ENCODE measurements at regions not wholly inside any gene's neighbourhood (a gene's known extent, or its start where the extent isn't known, plus 50 kb on each side); places are given as distances from the start of the nearest gene placed in this dataset.

- Histone ChIP-seq H3K36me3 (ENCODE audit: control insufficient read depth, insufficient read depth, low read length) (no peaks in the 10 kb centered on the region), H2AFZ (ENCODE audit: low read length) (no peak overlapping the region), H3K27ac (ENCODE audit: insufficient read depth, low read length) (no peak overlapping the region), H3K4me3 (replicated peaks in 1 of 4; ENCODE audit: control extremely low read depth in 1 of 4, insufficient read depth in 1 of 4, low read depth in 3 of 4, low read length in 4 of 4) (no peak overlapping the region), H3K9me3 (ENCODE audit: control insufficient read depth, insufficient read depth, low read depth, low read length) (no peaks in the 10 kb centered on the region), H3K4me1 (ENCODE audit: control insufficient read depth, extremely low read depth, insufficient read depth, low read length) (no peaks in the 10 kb centered on the region), H4K20me1 (ENCODE audit: control insufficient read depth, extremely low read depth, insufficient read depth, low read length) (no peaks in the 10 kb centered on the region), H3K27me3 (ENCODE audit: control insufficient read depth, insufficient read depth, low read length) (no peaks in the 10 kb centered on the region), H3K9ac (ENCODE audit: insufficient read depth, low read length) (no peak overlapping the region), H3K4me2 (ENCODE audit: extremely low read depth, insufficient read depth, low read length) (no peak overlapping the region), H3K79me2 (ENCODE audit: control insufficient read depth, insufficient read depth, low read length) (no peaks in the 10 kb centered on the region)
- TF ChIP-seq, protein P1, sequence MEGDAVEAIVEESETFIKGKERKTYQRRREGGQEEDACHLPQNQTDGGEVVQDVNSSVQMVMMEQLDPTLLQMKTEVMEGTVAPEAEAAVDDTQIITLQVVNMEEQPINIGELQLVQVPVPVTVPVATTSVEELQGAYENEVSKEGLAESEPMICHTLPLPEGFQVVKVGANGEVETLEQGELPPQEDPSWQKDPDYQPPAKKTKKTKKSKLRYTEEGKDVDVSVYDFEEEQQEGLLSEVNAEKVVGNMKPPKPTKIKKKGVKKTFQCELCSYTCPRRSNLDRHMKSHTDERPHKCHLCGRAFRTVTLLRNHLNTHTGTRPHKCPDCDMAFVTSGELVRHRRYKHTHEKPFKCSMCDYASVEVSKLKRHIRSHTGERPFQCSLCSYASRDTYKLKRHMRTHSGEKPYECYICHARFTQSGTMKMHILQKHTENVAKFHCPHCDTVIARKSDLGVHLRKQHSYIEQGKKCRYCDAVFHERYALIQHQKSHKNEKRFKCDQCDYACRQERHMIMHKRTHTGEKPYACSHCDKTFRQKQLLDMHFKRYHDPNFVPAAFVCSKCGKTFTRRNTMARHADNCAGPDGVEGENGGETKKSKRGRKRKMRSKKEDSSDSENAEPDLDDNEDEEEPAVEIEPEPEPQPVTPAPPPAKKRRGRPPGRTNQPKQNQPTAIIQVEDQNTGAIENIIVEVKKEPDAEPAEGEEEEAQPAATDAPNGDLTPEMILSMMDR (conservative IDR thresholded peaks at IDR 0.05 in 1 of 2, IDR thresholded peaks at IDR 0.05 in 1 of 2; ENCODE audit: low read depth in 1 of 2, low read length in 2 of 2): no peak
- no peak for TF ChIP-seq EZH2 (IDR thresholded peaks at IDR 0.05; ENCODE audit: low read length, missing control alignments)
- no peak for DNase-seq (ENCODE audit: low read depth in 2 of 2)
Measured at GRCh38 chr15:69736161-69736560, 283.5 kb downstream of the RPLP1 start.

DNA sequence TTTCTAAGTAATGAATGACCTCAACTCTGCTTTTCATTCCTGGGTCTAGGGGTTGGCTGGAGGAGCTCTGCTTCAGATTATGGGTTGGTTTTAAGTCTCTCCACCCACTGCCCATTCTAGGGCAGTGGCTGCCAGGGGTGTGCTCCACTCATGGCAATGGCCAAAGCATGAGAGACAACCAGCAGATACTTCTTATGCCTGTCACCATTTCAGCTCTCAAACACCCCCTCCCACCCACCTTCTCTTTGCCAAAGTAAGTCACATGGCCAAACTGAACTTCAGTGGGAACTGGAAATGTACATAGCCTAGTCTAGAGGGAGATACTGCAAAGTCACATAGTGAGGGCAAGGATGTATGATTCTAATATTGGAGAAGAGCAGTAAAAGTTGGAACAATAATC is 285.3 kb downstream of the RPLP1 start:
- Histone ChIP-seq H3K79me2 (ENCODE audit: control insufficient read depth, insufficient read depth, low read length) (no peaks in the 10 kb centered on the region), H3K4me3 (replicated peaks in 1 of 4; ENCODE audit: control extremely low read depth in 1 of 4, insufficient read depth in 1 of 4, low read depth in 3 of 4, low read length in 4 of 4) (no peak overlapping the region), H3K4me1 (ENCODE audit: control insufficient read depth, extremely low read depth, insufficient read depth, low read length) (no peaks in the 10 kb centered on the region), H3K9me3 (ENCODE audit: control insufficient read depth, insufficient read depth, low read depth, low read length) (no peaks in the 10 kb centered on the region), H3K27me3 (ENCODE audit: control insufficient read depth, insufficient read depth, low read length) (peaks cover 6% of the 10 kb centered on the region), H2AFZ (ENCODE audit: low read length) (no peak overlapping the region), H4K20me1 (ENCODE audit: control insufficient read depth, extremely low read depth, insufficient read depth, low read length) (no peaks in the 10 kb centered on the region), H3K9ac (ENCODE audit: insufficient read depth, low read length) (no peak overlapping the region), H3K4me2 (ENCODE audit: extremely low read depth, insufficient read depth, low read length) (no peak overlapping the region), H3K36me3 (ENCODE audit: control insufficient read depth, insufficient read depth, low read length) (no peaks in the 10 kb centered on the region), H3K27ac (ENCODE audit: insufficient read depth, low read length) (no peak overlapping the region)
- DNase-seq (ENCODE audit: low read depth in 2 of 2): no peak
- TF ChIP-seq EZH2 (IDR thresholded peaks at IDR 0.05; ENCODE audit: low read length, missing control alignments): no peak
- TF ChIP-seq, protein P1 (conservative IDR thresholded peaks at IDR 0.05 in 1 of 2, IDR thresholded peaks at IDR 0.05 in 1 of 2; ENCODE audit: low read depth in 1 of 2, low read length in 2 of 2): no peak

DNA sequence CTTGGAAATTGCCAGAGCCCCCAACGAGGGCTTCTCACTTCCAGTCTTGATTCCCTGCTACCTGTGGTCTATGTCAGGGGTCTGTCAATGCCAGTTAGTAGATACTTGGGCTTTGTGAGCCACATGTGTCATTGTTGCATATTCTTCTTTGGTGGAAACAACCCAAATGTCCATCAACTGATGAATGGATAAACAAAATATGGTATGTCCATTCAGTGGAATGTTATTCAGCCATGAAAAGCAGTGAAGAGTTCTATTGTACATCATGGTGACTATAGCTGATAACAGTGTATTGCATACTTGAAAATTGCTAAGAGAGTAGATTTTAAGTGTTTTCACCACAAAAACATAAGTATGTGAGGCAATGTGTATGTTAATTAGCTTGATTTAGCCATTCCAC is 288.1 kb downstream of the RPLP1 start:
- TF ChIP-seq, protein P1 (conservative IDR thresholded peaks at IDR 0.05 in 1 of 2, IDR thresholded peaks at IDR 0.05 in 1 of 2; ENCODE audit: low read depth in 1 of 2, low read length in 2 of 2): no peak
- no peak for TF ChIP-seq EZH2 (IDR thresholded peaks at IDR 0.05; ENCODE audit: low read length, missing control alignments)
- H3K4me1 ChIP-seq (ENCODE audit: control insufficient read depth, extremely low read depth, insufficient read depth, low read length): no peaks in the 10 kb centered on the region
- H4K20me1 ChIP-seq (ENCODE audit: control insufficient read depth, extremely low read depth, insufficient read depth, low read length): no peaks in the 10 kb centered on the region
- H3K27me3 ChIP-seq (ENCODE audit: control insufficient read depth, insufficient read depth, low read length): peaks cover 9% of the 10 kb centered on the region
- H3K9me3 ChIP-seq (ENCODE audit: control insufficient read depth, insufficient read depth, low read depth, low read length): no peaks in the 10 kb centered on the region
- no peak overlapping the region for H3K9ac ChIP-seq (ENCODE audit: insufficient read depth, low read length)
- no peak overlapping the region for H3K4me3 ChIP-seq (replicated peaks in 1 of 4; ENCODE audit: control extremely low read depth in 1 of 4, insufficient read depth in 1 of 4, low read depth in 3 of 4, low read length in 4 of 4)
- H3K79me2 ChIP-seq (ENCODE audit: control insufficient read depth, insufficient read depth, low read length): no peaks in the 10 kb centered on the region
- no peak overlapping the region for H3K27ac ChIP-seq (ENCODE audit: insufficient read depth, low read length)
- no peak overlapping the region for H2AFZ ChIP-seq (ENCODE audit: low read length)
- DNase-seq (ENCODE audit: low read depth in 2 of 2): no peak
- no peaks in the 10 kb centered on the region for H3K36me3 ChIP-seq (ENCODE audit: control insufficient read depth, insufficient read depth, low read length)
- H3K4me2 ChIP-seq (ENCODE audit: extremely low read depth, insufficient read depth, low read length): no peak overlapping the region
